Lung (tissue), 11 donors: ENCODE measurements at regions not wholly inside any gene's neighbourhood (a gene's known extent, or its start where the extent isn't known, plus 50 kb on each side); places are given as distances from the start of the nearest gene placed in this dataset.
"Not testable (repeated sequence)": the region's sequence is repeated elsewhere in the genome, so short reads cannot be mapped to it uniquely, and the experiment has no call there.

Experiments used
- ATAC-seq: fragments of 200-7000 bp; cut with Tn5 transposase; one replicate; pipeline ENCODE4 v1.9.1; 2020; ENCODE audit warnings: moderate number of reproducible peaks; ENCODE audit not compliant: insufficient read depth, low FRiP score
- DNase-seq, 3 donors: peaks; one replicate each; pipeline ENCODE4 v3.0.0-alpha.2; 2013 to 2017
- H3K27ac ChIP-seq, 2 donors: one replicate each; pipeline ENCODE4 v1.5.1; 2013; ENCODE audit warnings: mild to moderate bottlenecking in 2 of 2, moderate library complexity in 2 of 2, control low read depth in 1 of 2, inconsistent platforms in 1 of 2, low read depth in 1 of 2, low read length in 1 of 2
- H3K27me3 ChIP-seq, 3 donors: one replicate each; pipeline ENCODE4 v1.5.1; 2013; ENCODE audit warnings: low read length in 2 of 3; ENCODE audit not compliant: control insufficient read depth in 3 of 3, insufficient read depth in 3 of 3
- H3K36me3 ChIP-seq, 4 donors: one replicate each; pipeline ENCODE4 v1.5.1; 2013; ENCODE audit warnings: low read length in 4 of 4, mild to moderate bottlenecking in 1 of 4, moderate library complexity in 1 of 4; ENCODE audit not compliant: control insufficient read depth in 4 of 4, insufficient read depth in 4 of 4
- H3K4me1 ChIP-seq, 5 donors: one replicate each; pipeline ENCODE4 v1.5.1; 2013; ENCODE audit warnings: low read length in 5 of 5, mild to moderate bottlenecking in 2 of 5, moderate library complexity in 1 of 5; ENCODE audit not compliant: control insufficient read depth in 5 of 5, insufficient read depth in 5 of 5
- H3K4me3 ChIP-seq: one replicate; pipeline ENCODE4 v1.5.1; 2013; ENCODE audit warnings: mild to moderate bottlenecking, control low read depth, moderate library complexity
- H3K9ac ChIP-seq, 2 donors: one replicate each; pipeline ENCODE4 v1.5.1; 2013; ENCODE audit warnings: low read length in 2 of 2, control low read depth in 1 of 2; ENCODE audit not compliant: insufficient read depth in 1 of 2
- H3K9me3 ChIP-seq, 4 donors: one replicate each; pipeline ENCODE4 v1.5.1; 2013; ENCODE audit warnings: low read length in 3 of 4, mild to moderate bottlenecking in 1 of 4, moderate library complexity in 1 of 4; ENCODE audit not compliant: control insufficient read depth in 4 of 4, insufficient read depth in 3 of 4
- CTCF ChIP-seq: IDR thresholded peaks from 2 replicates; pipeline ENCODE4 v1.5.1; 2012; ENCODE audit warnings: mild to moderate bottlenecking; ENCODE audit errors: control extremely low read depth, extremely low read depth
- WGBS, 2 donors: extraction: QIAGEN DNeasy Blood & Tissue Kit; methylation state at CpG; one replicate each; pipeline ENCODE4 v1.1.7; 2013; 5-methylcytosine and 5-hydroxymethylcytosine counted together
- donor health status: control.
- donor health status: control.
- donor health status: Bipolar disorder and iron deficiency.
- donor health status: healthy.
- donor health status: DM: yes; HTN: yes; CAD: no.

- no peak for TF ChIP-seq CTCF
Measured at GRCh38 chr3:174583396-174583795, 275.7 kb upstream of the NAALADL2 start.

GRCh38 chr3:174587137-174587536 is 272.0 kb upstream of the NAALADL2 start:
- ATAC-seq, H3K36me3 ChIP-seq, H3K4me3 ChIP-seq, H3K4me1 ChIP-seq, DNase-seq, H3K9me3 ChIP-seq, H3K9ac ChIP-seq, H3K27ac ChIP-seq, H3K27me3 ChIP-seq: not testable (repeated sequence)
- 91 to 97% methylated on average over 1 of the region's 1 CpG for WGBS, 2 donors

More at GRCh38 chr3:174583396-174583795, 275.7 kb upstream of the NAALADL2 start:
- H3K27ac ChIP-seq: no peak overlapping the region
- no peak for ATAC-seq
- H3K4me3 ChIP-seq: no peak overlapping the region
- H3K4me1 ChIP-seq: no peaks in the 10 kb centered on the region
- no peak overlapping the region for H3K9ac ChIP-seq
- no peak for DNase-seq
- H3K9me3 ChIP-seq: peaks cover 0 to 2% (median 0%) of the 10 kb centered on the region in 4 donors
- H3K36me3 ChIP-seq: peaks cover 0 to 3% (median under 1%) of the 10 kb centered on the region in 4 donors
- WGBS, 2 donors: 85 to 88% methylated on average over 1 of the region's 1 CpG
- H3K27me3 ChIP-seq: no peaks in the 10 kb centered on the region

- Histone ChIP-seq H3K4me3 (no peak overlapping the region), H3K4me1 (peaks cover 0 to 17% (median 0%) of the 10 kb centered on the region in 5 donors), H3K27ac (no peak overlapping the region), H3K36me3 (no peaks in the 10 kb centered on the region), H3K9ac (no peak overlapping the region), H3K27me3 (no peaks in the 10 kb centered on the region), H3K9me3 (no peaks in the 10 kb centered on the region)
- DNase-seq: no peak
- 22 to 67% methylated on average over 2 of the region's 2 CpGs for WGBS, 2 donors
- no peak for TF ChIP-seq CTCF
- no peak for ATAC-seq
Measured at GRCh38 chr3:174596447-174596982, 262.6 kb upstream of the NAALADL2 start.

- Histone ChIP-seq H3K27ac (no peak overlapping the region), H3K9ac (peak overlapping the region in 1 of 2 donors; percentile 48), H3K4me3 (no peak overlapping the region), H3K9me3 (no peaks in the 10 kb centered on the region), H3K36me3 (no peaks in the 10 kb centered on the region), H3K27me3 (no peaks in the 10 kb centered on the region), H3K4me1 (peaks cover 0 to 17% (median 0%) of the 10 kb centered on the region in 5 donors)
- no peak for ATAC-seq
- no peak for TF ChIP-seq CTCF
- peak; percentile 12 to 68 (median 66) for DNase-seq
- 75 to 77% methylated on average over 4 of the region's 4 CpGs for WGBS, 2 donors
Measured at GRCh38 chr3:174598885-174599439, 260.2 kb upstream of the NAALADL2 start.
